GM21447 (cell line): ENCODE measurements at regions not wholly inside any gene's neighbourhood (a gene's known extent, or its start where the extent isn't known, plus 50 kb on each side); places are given as distances from the start of the nearest gene placed in this dataset.
"Not testable (repeated sequence)": the region's sequence is repeated elsewhere in the genome, so short reads cannot be mapped to it uniquely, and the experiment has no call there.

Experiments
- ATAC-seq: cut with Tn5 transposase; IDR thresholded peaks from one replicate; pipeline ENCODE4 v1.9.1; 2021; ENCODE audit not compliant: unreplicated experiment

- no peak for ATAC-seq
These were observed 301.0 kb downstream of the TBC1D4 start for GRCh38 chr13:75180805-75181455.

GRCh38 chr13:75178436-75178835 lies 303.5 kb downstream of the TBC1D4 start:
- ATAC-seq, result no peak

- ATAC-seq, result no peak
These were observed 306.4 kb downstream of the TBC1D4 start for GRCh38 chr13:75175575-75175974.

- not testable (repeated sequence) for ATAC-seq
These were observed 306.9 kb downstream of the TBC1D4 start for GRCh38 chr13:75175097-75175496.

GRCh38 chr13:75174481-75174880 lies 307.5 kb downstream of the TBC1D4 start:
- no peak for ATAC-seq

- ATAC-seq, result no peak
These were observed 308.3 kb downstream of the TBC1D4 start for GRCh38 chr13:75173457-75174356.

- ATAC-seq, result no peak
These were observed 311.7 kb downstream of the TBC1D4 start for GRCh38 chr13:75170311-75170710.

GRCh38 chr13:75165543-75166230 lies 316.3 kb downstream of the TBC1D4 start:
- ATAC-seq, result no peak

GRCh38 chr13:75161804-75162203 lies 320.2 kb downstream of the TBC1D4 start:
- ATAC-seq, result no peak

- no peak for ATAC-seq
These were observed 321.0 kb downstream of the TBC1D4 start for GRCh38 chr13:75160984-75161383.

GRCh38 chr13:75154331-75154730 lies 327.6 kb downstream of the TBC1D4 start:
- ATAC-seq, result no peak

GRCh38 chr13:75153834-75154233 lies 328.1 kb downstream of the TBC1D4 start:
- no peak for ATAC-seq

- ATAC-seq, result no peak
These were observed 328.6 kb downstream of the TBC1D4 start for GRCh38 chr13:75153386-75153785.

- ATAC-seq, result no peak
These were observed 330.8 kb downstream of the TBC1D4 start for GRCh38 chr13:75151081-75151643.

GRCh38 chr13:75149776-75150175 lies 332.2 kb downstream of the TBC1D4 start:
- ATAC-seq, result no peak

- no peak for ATAC-seq
These were observed 334.0 kb downstream of the TBC1D4 start for GRCh38 chr13:75147946-75148345.

GRCh38 chr13:75146436-75146835 lies 335.5 kb downstream of the TBC1D4 start:
- no peak for ATAC-seq

- no peak for ATAC-seq
These were observed 336.0 kb downstream of the TBC1D4 start for GRCh38 chr13:75145927-75146326.

GRCh38 chr13:75139291-75139690 lies 342.7 kb downstream of the TBC1D4 start:
- no peak for ATAC-seq

- no peak for ATAC-seq
These were observed 343.9 kb downstream of the TBC1D4 start for GRCh38 chr13:75137911-75138571.

- no peak for ATAC-seq
These were observed 345.8 kb downstream of the TBC1D4 start for GRCh38 chr13:75136151-75136550.
